ENCODE measurements at regions not wholly inside any gene's neighbourhood (a gene's known extent, or its start where the extent isn't known, plus 50 kb on each side); places are given as distances from the start of the nearest gene placed in this dataset.
A peak's percentile ranks its signal among the peaks of the same experiment; 100 is the strongest.

DNA sequence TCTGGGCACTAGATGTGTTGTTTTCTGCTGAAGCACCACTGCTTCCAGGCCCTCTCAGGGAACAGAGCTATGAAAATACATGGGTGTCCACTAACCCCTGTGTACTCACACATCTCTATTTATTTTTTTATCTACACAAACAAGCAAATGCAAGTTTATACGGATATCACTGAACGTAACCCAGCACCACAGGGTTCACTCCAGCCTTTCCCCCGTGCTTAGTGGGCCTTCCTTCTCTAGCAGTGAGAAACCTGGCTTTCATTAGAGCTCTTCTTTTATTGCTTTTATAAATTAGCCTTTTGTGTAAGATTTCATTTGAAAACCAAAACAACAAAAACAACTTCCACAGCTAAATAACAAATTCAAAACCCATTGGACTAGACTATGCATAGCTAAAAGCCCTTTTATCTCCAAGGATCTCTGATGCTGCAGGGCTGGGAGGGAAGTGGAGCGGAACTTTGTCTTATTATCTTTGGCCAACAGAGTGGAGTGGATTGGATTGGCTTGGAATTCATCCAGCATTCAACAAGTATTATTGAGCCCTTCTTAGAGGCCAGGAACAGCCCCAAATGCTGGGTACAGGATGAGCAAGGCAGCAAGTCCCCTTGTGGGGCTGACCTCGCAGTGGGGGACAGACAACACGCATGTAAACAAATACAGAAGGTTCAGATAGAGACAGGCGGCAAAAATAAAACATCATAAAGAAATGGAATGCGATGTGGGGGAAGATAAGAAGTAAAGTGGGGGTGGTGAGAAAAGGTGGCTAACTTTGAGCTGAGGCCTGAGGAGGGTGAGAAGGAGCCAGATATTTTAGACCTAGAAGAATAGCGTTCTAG, 371.8 kb upstream of the POU3F1 start:
- no peaks in the 10 kb centered on the region for H3K36me3 ChIP-seq (ENCODE audit: control insufficient read depth, insufficient read depth, low read length)
- no peaks in the 10 kb centered on the region for H3K9me3 ChIP-seq (ENCODE audit: control insufficient read depth, insufficient read depth, low read depth, low read length)
- H3K27ac ChIP-seq (ENCODE audit: insufficient read depth, low read length): no peak overlapping the region
- no peak for TF ChIP-seq EZH2 (IDR thresholded peaks at IDR 0.05; ENCODE audit: low read length, missing control alignments)
- TF ChIP-seq, protein P1, sequence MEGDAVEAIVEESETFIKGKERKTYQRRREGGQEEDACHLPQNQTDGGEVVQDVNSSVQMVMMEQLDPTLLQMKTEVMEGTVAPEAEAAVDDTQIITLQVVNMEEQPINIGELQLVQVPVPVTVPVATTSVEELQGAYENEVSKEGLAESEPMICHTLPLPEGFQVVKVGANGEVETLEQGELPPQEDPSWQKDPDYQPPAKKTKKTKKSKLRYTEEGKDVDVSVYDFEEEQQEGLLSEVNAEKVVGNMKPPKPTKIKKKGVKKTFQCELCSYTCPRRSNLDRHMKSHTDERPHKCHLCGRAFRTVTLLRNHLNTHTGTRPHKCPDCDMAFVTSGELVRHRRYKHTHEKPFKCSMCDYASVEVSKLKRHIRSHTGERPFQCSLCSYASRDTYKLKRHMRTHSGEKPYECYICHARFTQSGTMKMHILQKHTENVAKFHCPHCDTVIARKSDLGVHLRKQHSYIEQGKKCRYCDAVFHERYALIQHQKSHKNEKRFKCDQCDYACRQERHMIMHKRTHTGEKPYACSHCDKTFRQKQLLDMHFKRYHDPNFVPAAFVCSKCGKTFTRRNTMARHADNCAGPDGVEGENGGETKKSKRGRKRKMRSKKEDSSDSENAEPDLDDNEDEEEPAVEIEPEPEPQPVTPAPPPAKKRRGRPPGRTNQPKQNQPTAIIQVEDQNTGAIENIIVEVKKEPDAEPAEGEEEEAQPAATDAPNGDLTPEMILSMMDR (conservative IDR thresholded peaks at IDR 0.05 in 1 of 2, IDR thresholded peaks at IDR 0.05 in 1 of 2; ENCODE audit: low read depth in 1 of 2, low read length in 2 of 2): no peak
- no peaks in the 10 kb centered on the region for H3K79me2 ChIP-seq (ENCODE audit: control insufficient read depth, insufficient read depth, low read length)
- no peaks in the 10 kb centered on the region for H4K20me1 ChIP-seq (ENCODE audit: control insufficient read depth, extremely low read depth, insufficient read depth, low read length)
- DNase-seq (ENCODE audit: low read depth in 2 of 2): peak in 1 of 2 donors; percentile 52
- H3K4me2 ChIP-seq (ENCODE audit: extremely low read depth, insufficient read depth, low read length): no peak overlapping the region
- no peaks in the 10 kb centered on the region for H3K27me3 ChIP-seq (ENCODE audit: control insufficient read depth, insufficient read depth, low read length)
- H3K4me3 ChIP-seq (replicated peaks in 1 of 4; ENCODE audit: control extremely low read depth in 1 of 4, insufficient read depth in 1 of 4, low read depth in 3 of 4, low read length in 4 of 4): no peak overlapping the region
- H3K4me1 ChIP-seq (ENCODE audit: control insufficient read depth, extremely low read depth, insufficient read depth, low read length): no peaks in the 10 kb centered on the region
- H2AFZ ChIP-seq (ENCODE audit: low read length): no peak overlapping the region
- no peak overlapping the region for H3K9ac ChIP-seq (ENCODE audit: insufficient read depth, low read length)

DNA sequence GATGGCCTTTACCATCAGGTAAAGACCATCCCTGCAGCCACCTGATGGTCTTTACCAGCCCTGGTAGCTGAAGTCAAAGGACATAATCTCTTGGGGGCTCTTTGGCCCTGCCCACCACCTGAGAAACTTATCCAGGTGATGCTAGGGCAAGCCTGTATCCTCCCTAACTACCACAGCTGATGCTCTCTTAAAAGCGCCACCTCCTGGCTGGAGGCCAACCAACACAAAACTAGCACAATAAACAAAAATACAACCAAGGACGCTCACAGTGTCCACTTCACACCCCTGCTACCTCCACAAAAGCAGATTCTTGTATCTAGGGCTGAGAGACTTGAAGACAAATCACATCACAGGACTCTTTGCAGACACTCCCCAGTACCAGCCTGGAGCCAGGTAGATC, 357.1 kb upstream of the POU3F1 start:
- no peaks in the 10 kb centered on the region for H3K36me3 ChIP-seq (ENCODE audit: control insufficient read depth, insufficient read depth, low read length)
- no peak overlapping the region for H3K4me3 ChIP-seq (replicated peaks in 1 of 4; ENCODE audit: control extremely low read depth in 1 of 4, insufficient read depth in 1 of 4, low read depth in 3 of 4, low read length in 4 of 4)
- H3K27me3 ChIP-seq (ENCODE audit: control insufficient read depth, insufficient read depth, low read length): no peaks in the 10 kb centered on the region
- no peak for DNase-seq (ENCODE audit: low read depth in 2 of 2)
- no peaks in the 10 kb centered on the region for H3K4me1 ChIP-seq (ENCODE audit: control insufficient read depth, extremely low read depth, insufficient read depth, low read length)
- no peak overlapping the region for H3K4me2 ChIP-seq (ENCODE audit: extremely low read depth, insufficient read depth, low read length)
- no peaks in the 10 kb centered on the region for H4K20me1 ChIP-seq (ENCODE audit: control insufficient read depth, extremely low read depth, insufficient read depth, low read length)
- no peaks in the 10 kb centered on the region for H3K9me3 ChIP-seq (ENCODE audit: control insufficient read depth, insufficient read depth, low read depth, low read length)
- H3K27ac ChIP-seq (ENCODE audit: insufficient read depth, low read length): no peak overlapping the region
- TF ChIP-seq, protein P1 (conservative IDR thresholded peaks at IDR 0.05 in 1 of 2, IDR thresholded peaks at IDR 0.05 in 1 of 2; ENCODE audit: low read depth in 1 of 2, low read length in 2 of 2): no peak
- TF ChIP-seq EZH2 (IDR thresholded peaks at IDR 0.05; ENCODE audit: low read length, missing control alignments): no peak
- H2AFZ ChIP-seq (ENCODE audit: low read length): no peak overlapping the region
- no peak overlapping the region for H3K9ac ChIP-seq (ENCODE audit: insufficient read depth, low read length)
- H3K79me2 ChIP-seq (ENCODE audit: control insufficient read depth, insufficient read depth, low read length): no peaks in the 10 kb centered on the region

DNA sequence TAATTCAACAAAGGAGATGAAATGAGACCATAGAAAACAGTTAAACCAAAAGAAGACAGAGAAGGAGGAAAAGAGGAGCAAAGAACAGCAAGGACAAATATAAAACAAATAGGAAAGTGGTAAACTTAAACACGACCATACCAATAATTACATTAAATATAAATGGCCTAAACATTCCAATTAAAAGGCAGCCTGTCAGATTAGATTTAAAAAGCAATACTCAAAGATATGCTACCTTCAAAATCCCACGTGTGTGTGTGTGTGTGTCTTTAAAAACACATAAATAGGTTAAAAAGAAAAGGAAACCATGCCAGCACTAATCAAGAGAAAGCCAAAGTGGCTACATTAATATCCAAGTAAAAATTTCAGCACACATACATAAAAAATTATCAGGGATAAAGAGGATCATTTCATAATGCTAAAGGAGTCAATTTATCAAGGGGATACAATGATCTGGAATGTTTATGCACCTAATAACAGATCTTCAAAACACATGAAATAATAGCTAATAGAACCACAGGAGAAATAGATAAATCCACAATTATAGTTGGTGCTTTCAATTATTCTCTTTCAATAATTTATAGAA, 355.7 kb upstream of the POU3F1 start:
- H3K79me2 ChIP-seq (ENCODE audit: control insufficient read depth, insufficient read depth, low read length): no peaks in the 10 kb centered on the region
- no peaks in the 10 kb centered on the region for H3K9me3 ChIP-seq (ENCODE audit: control insufficient read depth, insufficient read depth, low read depth, low read length)
- no peaks in the 10 kb centered on the region for H4K20me1 ChIP-seq (ENCODE audit: control insufficient read depth, extremely low read depth, insufficient read depth, low read length)
- no peaks in the 10 kb centered on the region for H3K36me3 ChIP-seq (ENCODE audit: control insufficient read depth, insufficient read depth, low read length)
- H2AFZ ChIP-seq (ENCODE audit: low read length): no peak overlapping the region
- no peak for DNase-seq (ENCODE audit: low read depth in 2 of 2)
- H3K4me1 ChIP-seq (ENCODE audit: control insufficient read depth, extremely low read depth, insufficient read depth, low read length): no peaks in the 10 kb centered on the region
- no peak overlapping the region for H3K4me2 ChIP-seq (ENCODE audit: extremely low read depth, insufficient read depth, low read length)
- H3K27ac ChIP-seq (ENCODE audit: insufficient read depth, low read length): no peak overlapping the region
- TF ChIP-seq EZH2 (IDR thresholded peaks at IDR 0.05; ENCODE audit: low read length, missing control alignments): no peak
- TF ChIP-seq, protein P1 (conservative IDR thresholded peaks at IDR 0.05 in 1 of 2, IDR thresholded peaks at IDR 0.05 in 1 of 2; ENCODE audit: low read depth in 1 of 2, low read length in 2 of 2): no peak
- H3K27me3 ChIP-seq (ENCODE audit: control insufficient read depth, insufficient read depth, low read length): no peaks in the 10 kb centered on the region
- no peak overlapping the region for H3K4me3 ChIP-seq (replicated peaks in 1 of 4; ENCODE audit: control extremely low read depth in 1 of 4, insufficient read depth in 1 of 4, low read depth in 3 of 4, low read length in 4 of 4)
- H3K9ac ChIP-seq (ENCODE audit: insufficient read depth, low read length): no peak overlapping the region

Measured in fibroblast of lung (primary cell).